ENCODE measurements at regions not wholly inside any gene's neighbourhood (a gene's known extent, or its start where the extent isn't known, plus 50 kb on each side); places are given as distances from the start of the nearest gene placed in this dataset.
"Not testable (repeated sequence)": the region's sequence is repeated elsewhere in the genome, so short reads cannot be mapped to it uniquely, and the experiment has no call there.

DNA sequence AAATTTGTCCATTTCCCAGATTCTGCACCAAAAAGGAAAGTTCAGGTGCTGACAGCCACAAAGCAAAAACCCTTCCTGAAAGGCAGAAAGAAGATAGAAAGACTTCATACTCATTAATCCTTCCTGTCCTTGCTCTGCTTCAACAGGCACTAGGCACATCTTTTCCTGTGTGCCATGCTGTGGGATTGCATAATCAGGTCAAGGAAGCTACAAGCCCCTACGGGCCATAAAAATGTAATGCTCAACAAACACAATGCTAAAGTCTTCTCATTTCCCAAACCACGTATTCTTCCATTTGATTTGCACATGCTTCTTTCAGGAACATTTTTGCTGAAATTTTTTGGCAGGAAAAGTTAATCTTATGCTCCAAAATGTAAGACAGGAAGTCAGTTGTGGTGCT, 710.9 kb upstream of the ZP4 start:
- DNase-seq (ENCODE audit: extremely low read depth in 1 of 4, low spot score in 3 of 4); H3K4me1 ChIP-seq (replicated peaks in 1 of 2; ENCODE audit: control insufficient read depth in 2 of 2, insufficient read depth in 2 of 2, low read length in 2 of 2); H3K27ac ChIP-seq (ENCODE audit: extremely low read depth, low read depth, low read length); H3K4me2 ChIP-seq (ENCODE audit: insufficient read depth, low read length); H3K4me3 ChIP-seq; H3K27me3 ChIP-seq (ENCODE audit: control insufficient read depth in 2 of 2, insufficient read depth in 2 of 2, low read length in 2 of 2); BruUV-seq (replicated peaks); intact Hi-C loops (cut with micrococcal nuclease); H3K9me3 ChIP-seq (replicated peaks; ENCODE audit: control insufficient read depth, insufficient read depth, low read depth, low read length); ATAC-seq; in situ Hi-C loops (cut with MboI); CTCF ChIA-PET (ENCODE audit: low intra/inter-chr PET ratio); H3K79me2 ChIP-seq (ENCODE audit: control insufficient read depth, insufficient read depth, low read length); H4K20me1 ChIP-seq (replicated peaks; ENCODE audit: control insufficient read depth, insufficient read depth, low read length); H3K9ac ChIP-seq (ENCODE audit: insufficient read depth in 1 of 2, low read depth in 2 of 2, low read length in 2 of 2); FAIRE-seq; H3K36me3 ChIP-seq (ENCODE audit: control insufficient read depth, insufficient read depth, low read length); H3K9me1 ChIP-seq (ENCODE audit: control insufficient read depth, insufficient read depth, low read length); POLR2A ChIA-PET; H2AFZ ChIP-seq (ENCODE audit: low read depth, low read length): not testable (repeated sequence)
- 0% methylated on average over 2 of the region's 2 CpGs for WGBS (ENCODE audit: insufficient coverage, low coverage, missing lambda C conversion rate)

DNA sequence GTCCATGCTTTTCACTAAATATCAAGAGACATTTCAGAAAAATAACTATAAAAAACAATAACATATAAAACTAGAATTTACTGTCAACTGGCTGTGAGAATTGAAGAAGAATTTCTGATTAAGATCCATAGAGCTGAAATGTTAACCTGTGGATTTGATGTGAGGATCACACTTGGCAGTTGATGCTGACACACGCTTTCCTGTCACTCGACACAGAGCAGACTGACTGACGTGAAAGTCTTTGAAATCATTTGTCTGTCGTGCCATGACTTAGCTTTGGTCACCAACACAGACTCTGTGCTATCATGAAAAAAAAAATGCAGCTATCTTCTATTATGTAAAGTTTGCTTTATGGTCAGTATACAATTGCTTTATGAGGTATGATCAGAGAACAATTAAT, 706.0 kb upstream of the ZP4 start:
- no peak for TF ChIP-seq HNRNPLL (IDR thresholded peaks at IDR 0.05; ENCODE audit: low read depth, low read length, poor library complexity, severe bottlenecking)
- intact Hi-C loops (cut with micrococcal nuclease) (no loop called here), in situ Hi-C loops (cut with MboI) (no loop called here)
- no peak overlapping the region for H3K4me3 ChIP-seq
- no peak overlapping the region for H2AFZ ChIP-seq (ENCODE audit: low read depth, low read length)
- no peak overlapping the region for H3K9ac ChIP-seq (ENCODE audit: insufficient read depth in 1 of 2, low read depth in 2 of 2, low read length in 2 of 2)
- no peak overlapping the region for H3K4me2 ChIP-seq (ENCODE audit: insufficient read depth, low read length)
- no peaks in the 10 kb centered on the region for H3K4me1 ChIP-seq (replicated peaks in 1 of 2; ENCODE audit: control insufficient read depth in 2 of 2, insufficient read depth in 2 of 2, low read length in 2 of 2)
- no peak for DNase-seq (ENCODE audit: extremely low read depth in 1 of 4, low spot score in 3 of 4)
- CTCF ChIA-PET (ENCODE audit: low intra/inter-chr PET ratio) = no interaction called here
- BruUV-seq (replicated peaks) = no TSS peak
- no peaks in the 10 kb centered on the region for H3K36me3 ChIP-seq (ENCODE audit: control insufficient read depth, insufficient read depth, low read length)
- H3K79me2 ChIP-seq (ENCODE audit: control insufficient read depth, insufficient read depth, low read length) = no peaks in the 10 kb centered on the region
- no peak for ATAC-seq
- H3K27ac ChIP-seq (ENCODE audit: extremely low read depth, low read depth, low read length) = no peak overlapping the region
- H3K9me1 ChIP-seq (ENCODE audit: control insufficient read depth, insufficient read depth, low read length) = no peaks in the 10 kb centered on the region
- no peaks in the 10 kb centered on the region for H4K20me1 ChIP-seq (replicated peaks; ENCODE audit: control insufficient read depth, insufficient read depth, low read length)
- POLR2A ChIA-PET = no interaction called here
- H3K9me3 ChIP-seq (replicated peaks; ENCODE audit: control insufficient read depth, insufficient read depth, low read depth, low read length) = peaks cover 2% of the 10 kb centered on the region; the same call in 1 of the 2 replicates
- H3K27me3 ChIP-seq (ENCODE audit: control insufficient read depth in 2 of 2, insufficient read depth in 2 of 2, low read length in 2 of 2) = no peaks in the 10 kb centered on the region
- 0% methylated on average over 4 of the region's 4 CpGs for WGBS (ENCODE audit: insufficient coverage, low coverage, missing lambda C conversion rate)
- FAIRE-seq = no peak

Data from K562 (cell line).